Inferior parietal cortex (tissue), 1 donor: ENCODE measurements at regions not wholly inside any gene's neighbourhood (a gene's known extent, or its start where the extent isn't known, plus 50 kb on each side); places are given as distances from the start of the nearest gene placed in this dataset.

Source experiments
- DNase-seq: peaks from one replicate; pipeline ENCODE4 v3.0.0-alpha.2; 2016; ENCODE audit errors: extremely low spot score

DNA sequence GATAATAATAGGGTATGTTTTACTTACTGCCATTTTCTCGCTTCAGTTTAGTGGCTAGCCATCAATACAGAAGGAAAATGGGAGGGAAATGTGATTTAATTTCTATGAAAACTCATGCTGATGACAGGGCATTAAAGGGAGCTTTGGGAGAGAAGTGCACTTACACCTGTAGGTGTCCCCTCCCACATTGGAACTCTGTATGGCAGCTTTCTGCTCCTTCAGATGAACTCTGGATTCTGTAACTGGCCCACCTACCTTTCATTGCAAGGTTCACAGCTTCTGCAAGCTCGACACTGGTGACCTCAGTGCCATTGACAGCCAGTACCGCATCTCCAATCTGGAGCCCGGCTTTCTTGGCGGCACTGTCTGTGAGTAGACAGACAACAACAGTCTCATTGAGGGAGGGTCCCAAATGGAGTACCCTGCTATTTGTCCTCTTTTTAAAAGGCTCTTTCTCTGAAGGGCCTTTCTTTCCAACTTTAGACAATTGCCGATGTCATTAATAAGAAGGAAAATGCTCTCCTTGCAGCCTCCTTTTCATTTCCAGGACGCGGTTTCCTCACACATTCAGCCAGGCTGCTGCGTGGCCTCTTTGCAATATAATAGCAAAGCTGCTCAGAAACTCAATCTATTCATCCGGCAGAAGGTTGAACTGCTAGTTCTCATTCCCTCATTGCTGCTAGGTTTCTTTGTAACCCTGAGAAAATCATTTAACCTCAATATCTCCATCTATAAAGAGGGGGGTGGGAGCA, 63.6 kb downstream of the NUDT12 start:
- DNase-seq: no peak

DNA sequence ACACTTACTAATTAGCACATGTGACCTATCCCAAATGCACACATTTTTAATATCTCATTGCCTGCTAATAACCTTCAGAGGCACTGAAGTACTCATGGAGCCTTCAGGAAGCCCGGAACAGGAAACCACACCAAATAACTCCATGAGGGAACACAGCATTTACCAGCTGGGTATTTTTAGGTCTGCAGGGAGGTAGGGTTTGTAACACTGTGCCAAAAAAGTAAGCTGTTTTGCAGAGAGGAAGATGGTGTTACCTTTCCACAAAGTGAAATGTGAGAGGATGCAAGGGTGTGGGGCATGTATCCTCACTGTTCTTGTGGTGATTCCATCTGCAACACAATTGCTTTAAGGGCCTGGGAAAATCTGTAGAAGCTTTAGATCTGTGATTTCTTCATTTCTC, 64.4 kb downstream of the NUDT12 start:
- DNase-seq: no peak

DNA sequence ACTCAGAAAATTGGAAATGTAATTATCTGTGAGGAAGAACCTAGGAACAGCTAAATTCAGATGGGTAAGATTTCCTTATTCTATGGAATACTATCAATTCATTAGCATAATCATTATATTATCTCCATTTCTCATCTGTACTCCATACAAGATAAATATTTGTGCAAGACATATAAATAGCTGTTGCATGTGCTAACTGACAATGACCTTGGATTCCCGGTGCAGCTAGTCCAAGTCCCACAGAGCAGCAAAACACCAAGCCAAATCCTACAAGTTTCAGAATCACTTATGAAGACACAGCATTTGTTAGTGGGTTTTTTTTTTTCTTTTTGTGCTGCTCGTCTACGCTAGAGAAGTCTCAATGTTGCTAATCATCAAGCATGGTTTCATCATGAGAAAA, 64.8 kb downstream of the NUDT12 start:
- no peak for DNase-seq

DNA sequence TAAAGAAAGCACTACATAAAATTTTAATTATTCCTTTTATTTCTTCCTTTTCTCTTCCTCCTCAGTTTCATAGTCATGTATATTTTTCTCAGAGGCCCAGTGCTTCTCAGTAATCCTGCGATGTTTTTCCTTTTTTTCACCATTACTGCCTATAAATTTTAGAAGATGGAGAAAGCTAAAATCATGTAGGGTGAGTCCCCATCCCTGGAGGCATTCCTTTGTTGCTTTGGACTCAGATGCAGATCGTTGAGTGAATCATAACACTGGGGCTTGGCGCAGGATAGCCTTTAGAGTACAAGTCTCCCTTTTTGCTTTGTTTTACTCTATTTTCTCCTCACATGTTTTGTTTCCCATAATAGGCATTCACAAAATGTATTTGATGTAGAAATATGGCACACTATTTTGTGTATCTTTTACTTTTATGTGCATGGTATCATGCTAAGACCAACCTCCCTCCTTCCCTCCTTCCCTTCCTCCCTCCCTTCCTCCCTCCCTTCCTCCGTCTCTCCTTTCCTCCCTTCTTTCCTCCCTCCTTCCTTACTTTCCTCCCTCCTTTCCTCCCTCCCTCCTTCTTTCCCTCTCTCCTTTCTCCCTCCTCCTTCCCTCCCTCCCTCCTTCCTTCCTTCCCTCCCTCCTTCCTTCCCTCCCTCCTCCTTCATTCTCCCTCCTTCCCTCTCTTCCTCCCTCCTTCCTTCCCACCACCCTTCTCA, 72.4 kb downstream of the NUDT12 start:
- DNase-seq: no peak

DNA sequence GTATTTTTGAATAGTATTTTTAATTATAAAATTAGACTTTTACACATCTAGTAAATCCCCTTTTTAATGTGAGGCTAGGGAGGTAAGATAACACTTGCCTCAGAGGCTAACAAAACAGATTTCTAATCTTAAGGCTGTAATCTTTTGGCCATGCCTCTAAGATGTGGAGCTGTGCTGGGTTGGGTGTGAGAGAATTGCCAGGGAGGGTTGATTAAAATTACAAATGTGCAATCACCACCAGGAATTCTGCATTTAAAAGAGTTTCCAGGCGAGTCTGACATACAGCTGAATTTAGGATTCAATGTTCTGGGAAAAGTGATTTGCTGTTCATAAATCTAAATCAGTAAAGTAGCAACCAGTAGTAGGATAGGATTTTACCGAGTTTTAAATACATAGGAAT, 73.3 kb downstream of the NUDT12 start:
- DNase-seq: no peak

DNA sequence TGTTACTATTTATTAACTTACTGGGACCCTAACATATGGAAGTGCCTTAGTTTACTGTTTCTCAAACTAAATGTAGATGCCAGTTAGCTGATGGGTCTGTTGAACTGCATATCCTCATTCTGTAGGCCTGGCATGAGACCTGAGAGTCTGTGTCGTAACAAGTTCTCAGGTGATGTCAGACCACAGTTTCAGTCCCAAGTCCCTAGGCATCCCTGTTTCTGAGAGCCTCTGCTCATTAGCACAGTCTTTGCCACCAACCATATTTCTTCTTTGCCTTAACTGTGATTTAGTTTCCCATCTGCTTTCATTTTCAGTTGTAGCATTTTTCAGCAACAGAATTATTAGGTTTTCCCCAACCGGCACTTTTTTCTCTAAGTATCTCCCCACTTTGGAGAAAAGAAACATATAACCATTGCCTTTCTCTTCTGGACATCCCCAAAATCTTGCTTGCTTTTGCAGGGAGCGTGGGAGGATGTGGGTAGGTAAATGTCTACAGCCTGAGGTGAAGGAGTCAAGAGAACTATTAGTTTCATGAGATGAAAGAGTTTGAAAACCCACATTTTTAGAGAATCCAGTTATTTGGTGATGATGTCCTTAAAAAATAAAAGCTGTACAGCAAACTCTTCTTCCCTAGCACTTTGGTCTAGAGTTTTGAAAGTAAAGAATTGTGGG, 74.6 kb downstream of the NUDT12 start:
- DNase-seq: no peak

DNA sequence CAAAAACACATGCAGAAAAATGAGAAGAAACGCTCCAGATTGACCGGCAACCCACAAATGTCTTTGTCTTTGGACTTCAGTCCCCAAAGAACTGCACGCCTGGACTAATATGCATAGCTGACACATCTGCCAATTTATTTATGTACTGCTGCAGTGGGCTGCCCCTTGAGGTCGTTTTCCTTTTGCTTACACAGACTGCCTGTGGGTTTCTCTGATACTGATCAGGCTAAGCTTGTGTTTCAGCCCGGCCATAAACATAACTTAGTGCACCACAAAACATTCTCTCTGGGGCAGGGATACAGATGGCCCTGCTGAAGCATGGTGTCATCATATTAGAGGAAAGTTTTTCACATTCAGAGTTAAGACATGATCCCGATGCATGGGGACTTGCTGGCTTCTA, 75.4 kb downstream of the NUDT12 start:
- DNase-seq: no peak

DNA sequence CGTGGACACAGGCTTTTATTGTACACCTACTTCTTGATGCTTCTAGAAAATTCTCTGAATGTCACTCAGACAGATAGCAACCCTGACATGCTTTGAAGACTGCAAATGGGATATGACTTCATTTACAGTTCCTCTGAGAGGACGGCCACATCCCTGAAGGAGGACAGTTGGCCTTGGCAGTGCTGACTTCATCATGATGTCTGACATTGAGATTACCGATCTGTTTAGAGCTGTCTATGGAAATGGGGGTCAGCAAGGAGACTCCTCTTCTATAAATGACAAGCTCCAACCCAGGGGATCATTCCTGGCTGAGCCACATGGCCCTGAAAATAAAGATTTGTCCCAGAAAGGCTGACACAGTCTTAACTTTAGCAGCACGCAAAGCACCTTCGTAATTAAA, 75.8 kb downstream of the NUDT12 start:
- no peak for DNase-seq

DNA sequence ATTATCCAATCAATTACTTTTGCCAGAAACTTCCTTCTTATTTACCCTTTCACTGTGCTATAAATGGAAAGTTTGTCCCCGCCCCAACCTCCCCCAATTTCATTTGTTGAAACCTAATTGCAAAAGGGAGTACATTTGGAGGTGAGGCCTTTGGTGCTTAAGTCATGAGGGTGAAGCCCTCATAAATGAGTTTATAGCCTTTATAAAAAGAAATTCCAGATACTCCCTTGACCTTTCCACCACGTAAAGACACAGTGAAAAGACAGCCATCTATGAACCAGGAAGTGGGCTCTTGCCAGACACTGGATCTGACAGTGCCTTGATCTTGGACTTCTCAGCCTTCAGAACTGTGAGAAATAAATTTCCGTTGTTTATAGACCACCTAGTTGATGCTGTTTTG, 82.3 kb downstream of the NUDT12 start:
- no peak for DNase-seq

DNA sequence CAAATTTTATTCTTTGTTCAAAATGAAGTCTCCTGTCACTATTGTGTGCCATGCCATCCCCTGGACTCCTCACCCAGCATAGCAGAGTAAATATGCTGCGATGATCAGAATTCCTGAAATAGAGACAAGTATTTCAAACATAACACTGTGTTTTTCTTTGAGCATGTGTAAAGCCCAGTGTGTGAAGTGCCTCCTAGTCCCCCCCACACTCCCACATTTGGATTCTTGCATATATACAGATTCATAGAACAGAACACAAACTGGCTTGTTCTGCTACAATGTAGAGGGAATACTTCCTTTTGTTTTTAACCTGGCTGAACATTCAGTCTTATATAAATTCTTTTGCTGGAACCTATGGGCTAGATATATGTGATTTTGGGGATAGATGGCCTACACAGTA, 84.9 kb downstream of the NUDT12 start:
- DNase-seq: no peak

DNA sequence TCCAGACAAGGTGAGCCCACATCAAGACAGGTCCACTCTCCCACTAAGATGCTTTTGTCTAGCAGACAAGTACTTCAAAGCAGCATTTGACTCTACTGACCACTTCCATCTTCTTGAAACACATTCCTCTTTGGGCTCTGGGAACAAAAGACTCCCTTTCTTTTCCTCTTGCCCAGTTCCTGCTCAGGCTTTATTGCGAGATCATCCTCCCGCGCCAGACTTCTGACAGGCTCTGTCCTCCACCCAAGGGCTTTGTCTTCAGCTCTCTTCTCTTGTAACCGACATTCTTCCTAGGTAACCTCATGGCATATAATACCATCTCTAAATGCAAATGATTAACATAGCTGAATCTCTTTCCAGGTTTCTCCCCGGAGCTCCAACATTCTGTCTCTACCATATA, 85.8 kb downstream of the NUDT12 start:
- DNase-seq: no peak

DNA sequence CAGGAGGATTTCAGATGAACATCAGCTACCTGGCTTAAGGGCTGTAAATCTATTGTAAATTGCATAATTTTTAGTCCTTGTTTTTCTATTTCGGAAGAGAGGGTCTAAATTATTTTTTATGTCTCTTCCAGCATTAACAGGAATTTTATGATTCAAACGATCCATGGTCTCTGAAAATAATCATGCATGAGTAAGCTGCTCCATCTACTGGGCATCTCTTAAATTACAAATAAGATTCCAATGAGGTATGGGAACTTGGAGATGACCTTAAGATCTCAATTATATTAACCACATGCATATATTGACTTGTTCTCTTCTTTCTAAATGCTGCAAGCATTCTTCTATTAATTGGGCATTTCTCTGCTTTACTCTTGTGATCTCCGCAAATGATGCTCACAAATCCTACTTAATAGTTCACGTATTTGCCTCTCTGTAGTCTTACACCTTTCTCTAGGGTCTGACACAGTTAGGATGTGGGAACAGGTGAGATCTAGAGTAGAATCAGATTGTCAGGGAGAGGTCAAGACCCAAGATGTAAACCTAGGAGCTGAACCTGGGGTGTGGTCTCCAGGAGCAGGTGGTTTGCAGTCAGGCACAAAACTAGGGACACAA, 86.9 kb downstream of the NUDT12 start:
- peak; percentile 94 for DNase-seq

DNA sequence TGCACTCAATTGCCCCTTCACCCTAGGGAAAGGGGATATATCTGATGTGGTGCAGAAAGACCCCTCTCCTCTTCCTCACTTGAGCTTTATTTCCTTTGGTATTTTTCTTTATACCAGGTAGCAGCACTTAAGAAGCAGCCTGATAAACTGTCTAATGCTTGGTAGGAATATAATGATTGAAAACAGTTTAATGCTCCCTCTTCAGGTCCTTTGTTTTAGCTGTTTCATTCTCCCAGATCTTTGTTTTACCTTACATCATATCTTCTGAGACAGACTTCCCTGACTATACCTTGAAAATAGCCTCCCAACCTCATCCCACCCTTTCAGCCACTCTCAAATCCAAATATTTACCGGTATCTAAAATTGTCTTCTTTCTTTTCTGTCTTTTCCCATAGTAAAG, 87.9 kb downstream of the NUDT12 start:
- DNase-seq: no peak

DNA sequence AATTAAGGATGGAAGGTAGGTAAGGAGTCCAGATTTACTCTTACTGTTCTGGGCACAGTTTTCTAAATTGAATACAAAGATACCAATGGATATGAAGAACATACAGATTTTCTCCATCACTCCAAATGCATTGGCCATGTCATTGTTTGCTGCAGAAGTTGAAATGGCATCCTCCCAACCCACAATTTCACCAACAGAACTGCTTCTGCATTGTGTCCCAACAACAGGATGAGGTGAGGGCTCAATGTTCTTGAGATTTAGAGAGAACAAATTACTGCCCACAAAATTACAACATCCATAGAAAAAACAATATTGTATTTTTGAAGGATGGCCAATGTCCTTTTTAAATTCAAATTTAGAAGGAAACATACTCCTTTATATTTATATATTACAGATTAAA, 88.9 kb downstream of the NUDT12 start:
- DNase-seq: no peak

DNA sequence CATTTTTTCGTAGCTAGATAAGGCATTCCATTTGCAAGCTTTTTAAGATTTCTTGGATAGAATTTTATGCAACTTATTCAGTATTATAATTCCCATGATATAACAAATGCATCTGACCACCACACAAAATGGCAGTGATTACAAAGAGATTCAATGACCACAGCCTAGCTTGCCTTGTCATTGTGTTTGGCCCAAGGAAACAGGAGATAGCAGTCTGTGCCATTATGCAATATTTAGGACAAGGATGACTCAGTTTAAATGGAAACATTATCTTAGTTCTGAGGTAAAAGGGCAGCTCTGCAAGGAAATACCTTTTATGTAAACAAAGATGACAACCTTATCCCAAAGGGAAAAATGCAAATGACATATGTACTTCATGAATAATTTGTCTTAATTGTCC, 89.8 kb downstream of the NUDT12 start:
- peak; percentile 23 for DNase-seq

DNA sequence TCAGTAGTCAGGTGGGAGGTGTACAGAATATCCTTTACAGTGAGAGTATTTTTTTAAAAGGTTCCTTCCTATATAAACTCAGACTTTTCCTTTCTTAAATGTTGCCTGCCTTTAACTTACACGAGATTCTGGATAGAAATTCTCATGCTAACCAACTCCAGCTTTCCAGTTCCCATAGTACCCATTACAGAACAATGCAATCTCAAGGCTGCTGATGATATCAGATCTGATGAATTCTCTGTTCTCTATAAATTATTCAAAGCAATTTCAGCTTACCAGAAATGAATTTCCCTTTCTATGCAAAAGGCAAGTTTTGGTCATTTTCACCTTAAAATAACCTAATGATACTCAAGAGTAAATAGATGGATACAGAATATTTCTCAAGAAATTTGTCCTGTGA, 90.3 kb downstream of the NUDT12 start:
- no peak for DNase-seq

DNA sequence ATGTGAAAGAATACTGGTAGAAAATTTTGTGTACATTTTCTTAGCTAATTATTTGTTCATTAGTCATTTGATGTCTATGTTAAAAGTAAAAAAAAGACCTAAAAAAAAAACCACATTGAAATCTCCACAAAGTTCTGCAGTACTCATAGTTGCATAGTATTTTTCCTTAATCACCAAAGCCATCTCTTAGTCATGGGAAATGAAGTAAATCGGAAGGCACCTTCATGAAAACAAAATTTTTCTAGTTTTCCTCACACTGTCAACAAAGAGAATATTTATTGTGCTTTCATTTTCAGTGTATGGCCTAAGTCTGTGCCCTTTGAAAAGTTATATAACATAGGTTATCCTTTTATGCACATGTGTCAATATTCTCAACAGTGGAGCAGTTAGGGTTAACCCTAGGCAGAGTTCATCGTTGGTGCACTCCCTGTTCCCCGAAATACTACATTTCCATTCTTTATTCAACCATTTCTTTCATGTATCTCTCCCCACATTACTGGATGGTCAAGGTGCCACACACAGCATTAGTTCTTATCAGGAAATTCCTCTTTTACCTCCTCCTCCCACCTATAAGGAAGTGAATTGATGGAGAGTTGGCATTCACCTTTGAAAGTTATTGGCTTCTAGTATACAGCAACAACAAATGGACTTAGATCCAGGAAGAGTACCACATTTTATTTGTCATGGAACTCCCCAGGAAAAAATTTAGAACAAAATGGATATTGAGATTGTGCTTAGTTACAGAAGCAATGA, 93.1 kb downstream of the NUDT12 start:
- DNase-seq: no peak

DNA sequence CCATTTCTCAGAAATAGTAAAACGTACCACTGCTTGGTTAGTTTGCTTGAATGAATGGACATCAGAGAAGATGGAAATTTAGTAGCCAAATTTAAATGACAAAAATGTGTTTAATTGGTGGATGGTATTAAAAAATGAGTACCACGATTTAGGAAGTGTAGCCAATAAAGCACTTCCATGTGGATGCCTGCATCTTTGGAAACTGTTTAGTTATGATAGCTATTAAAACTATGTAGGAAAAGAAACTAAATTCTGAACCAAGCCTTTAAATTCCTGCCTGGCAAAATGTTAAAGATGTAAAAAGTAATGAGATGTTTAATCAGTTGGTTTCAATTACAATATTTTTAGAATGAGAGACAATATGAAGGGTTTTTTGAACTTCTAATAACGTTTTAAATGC, 94.8 kb downstream of the NUDT12 start:
- DNase-seq: no peak

DNA sequence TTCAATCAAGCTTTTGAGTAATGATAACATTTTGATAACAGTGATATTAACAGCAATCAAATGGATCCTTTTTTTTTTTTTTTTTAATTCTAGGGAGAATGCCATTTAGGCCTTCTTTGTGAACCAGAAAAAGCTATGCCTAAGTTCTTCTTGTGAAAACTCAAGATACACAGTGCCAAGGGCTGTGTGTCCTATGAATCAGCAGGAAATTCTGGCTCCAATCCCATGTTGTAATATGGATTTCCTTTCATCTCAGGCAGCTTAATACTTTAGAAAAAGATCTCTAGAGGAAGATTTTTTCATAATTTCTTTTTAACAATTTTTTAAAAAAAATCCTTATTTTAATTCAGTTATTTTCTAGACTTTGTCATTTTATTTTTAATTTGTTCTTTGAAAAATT, 96.1 kb downstream of the NUDT12 start:
- no peak for DNase-seq

DNA sequence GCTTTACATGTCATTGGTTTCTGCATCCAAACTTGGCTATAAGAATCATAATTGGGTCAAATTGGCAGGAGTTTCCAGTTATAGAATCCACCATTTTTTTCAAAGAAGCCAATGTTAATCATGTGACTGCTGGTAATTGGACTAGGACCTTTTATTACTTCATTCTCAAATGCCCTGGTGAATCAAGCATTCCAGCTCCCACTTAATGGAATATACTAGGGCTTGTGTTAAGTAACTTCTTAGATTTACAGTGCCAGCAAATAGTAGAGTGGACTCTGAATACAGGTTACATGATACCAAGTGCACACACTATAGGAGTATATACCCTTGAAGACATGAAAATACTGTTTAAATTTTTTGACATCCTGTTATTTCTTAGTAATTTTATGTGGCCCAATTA, 96.7 kb downstream of the NUDT12 start:
- DNase-seq: no peak

DNA sequence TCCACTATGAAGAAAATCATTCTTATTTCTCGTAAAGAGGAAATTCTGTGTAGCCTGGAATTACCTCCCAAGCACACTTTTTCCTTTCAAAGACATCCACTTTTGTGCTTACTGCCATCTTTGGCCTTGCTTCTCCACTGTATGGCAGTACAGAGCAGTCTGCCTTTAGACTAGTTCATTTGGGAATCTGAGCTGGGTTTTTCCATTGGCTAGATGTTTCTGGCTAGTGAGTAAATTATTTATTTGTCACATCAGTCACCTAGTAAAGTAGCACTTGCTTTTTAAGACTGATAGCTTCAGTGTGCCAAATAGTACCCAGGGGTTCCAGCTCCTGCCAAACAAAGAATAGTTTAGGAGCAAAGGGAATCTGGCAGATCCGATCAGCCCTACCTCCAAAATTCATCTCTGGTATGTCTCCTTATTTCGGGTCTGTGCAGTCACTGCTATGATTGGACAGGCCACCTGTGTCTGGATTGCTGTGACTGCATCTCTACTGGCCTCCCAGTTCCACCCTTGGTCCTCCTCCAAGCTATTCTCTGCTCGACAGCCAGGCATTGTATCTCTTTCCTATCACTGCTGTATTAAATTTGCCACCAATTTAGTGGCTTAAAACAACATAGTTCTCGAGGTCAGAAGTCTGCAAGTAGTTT, 97.6 kb downstream of the NUDT12 start:
- DNase-seq: no peak
